Right forelimb (tissue), 1 donor: ENCODE measurements at regions not wholly inside any gene's neighbourhood (a gene's known extent, or its start where the extent isn't known, plus 50 kb on each side); places are given as distances from the start of the nearest gene placed in this dataset.
"Not testable (repeated sequence)": the region's sequence is repeated elsewhere in the genome, so short reads cannot be mapped to it uniquely, and the experiment has no call there.

Source experiments
- DNase-seq: peaks from one replicate; pipeline ENCODE4 v3.0.0-alpha.2; 2018

- peak; percentile 84 for DNase-seq
These were observed 1181.2 kb downstream of the VRK1 start for GRCh38 chr14:97978341-97978740.

- no peak for DNase-seq
These were observed 1196.4 kb downstream of the VRK1 start for GRCh38 chr14:97993508-97994019.

GRCh38 chr14:97994020-97994531, 1196.9 kb downstream of the VRK1 start:
- no peak for DNase-seq

GRCh38 chr14:97995038-97995437, 1197.9 kb downstream of the VRK1 start:
- DNase-seq, result no peak

- DNase-seq, result no peak
These were observed 1198.3 kb downstream of the VRK1 start for GRCh38 chr14:97995531-97995930.

- DNase-seq, result no peak
These were observed 1208.8 kb downstream of the VRK1 start for GRCh38 chr14:98006008-98006407.

GRCh38 chr14:98008381-98009113, 1211.4 kb downstream of the VRK1 start:
- DNase-seq, result no peak

GRCh38 chr14:98009177-98009576, 1212.0 kb downstream of the VRK1 start:
- DNase-seq, result not testable (repeated sequence)

- no peak for DNase-seq
These were observed 1213.6 kb downstream of the VRK1 start for GRCh38 chr14:98010784-98011183.

- no peak for DNase-seq
These were observed 1217.9 kb downstream of the VRK1 start for GRCh38 chr14:98014851-98015615.

- DNase-seq, result no peak
These were observed 1218.7 kb downstream of the VRK1 start for GRCh38 chr14:98015921-98016320.

- no peak for DNase-seq
These were observed 1221.4 kb downstream of the VRK1 start for GRCh38 chr14:98018628-98019027.

- no peak for DNase-seq
These were observed 1225.6 kb downstream of the VRK1 start for GRCh38 chr14:98022541-98023520.

GRCh38 chr14:98028162-98028561, 1231.0 kb downstream of the VRK1 start:
- DNase-seq, result no peak

- DNase-seq, result no peak
These were observed 1236.6 kb downstream of the BCL11B start for GRCh38 chr14:98035396-98035795.

GRCh38 chr14:98037831-98038230, 1234.2 kb downstream of the BCL11B start:
- no peak for DNase-seq

GRCh38 chr14:98056946-98057345, 1215.1 kb downstream of the BCL11B start:
- DNase-seq, result no peak

GRCh38 chr14:98059106-98059505, 1212.9 kb downstream of the BCL11B start:
- DNase-seq, result no peak

GRCh38 chr14:98062083-98062482, 1209.9 kb downstream of the BCL11B start:
- no peak for DNase-seq

- DNase-seq, result no peak
These were observed 1202.3 kb downstream of the BCL11B start for GRCh38 chr14:98069712-98070171.

- no peak for DNase-seq
These were observed 1201.5 kb downstream of the BCL11B start for GRCh38 chr14:98070536-98070935.

- DNase-seq, result no peak
These were observed 1197.9 kb downstream of the BCL11B start for GRCh38 chr14:98074111-98074510.

GRCh38 chr14:98077176-98077575, 1194.8 kb downstream of the BCL11B start:
- no peak for DNase-seq
